Mesenchymal stem cell (in vitro differentiated cells and primary cell): ENCODE measurements at regions not wholly inside any gene's neighbourhood (a gene's known extent, or its start where the extent isn't known, plus 50 kb on each side); places are given as distances from the start of the nearest gene placed in this dataset.
A peak's percentile ranks its signal among the peaks of the same experiment; 100 is the strongest.

Experiments
- DNase-seq: peaks from one replicate; pipeline ENCODE4 v3.0.0-alpha.2; 2013
- H2AFZ ChIP-seq: one replicate; pipeline ENCODE4 v1.6.1; 2013; ENCODE audit warnings: low read depth, mild to moderate bottlenecking, control low read depth, inconsistent platforms, low read length, moderate library complexity
- H2AK5ac ChIP-seq: 2 replicates; pipeline ENCODE4 v1.6.1; 2013; ENCODE audit warnings: low read length, moderate library complexity, mild to moderate bottlenecking, inconsistent platforms; ENCODE audit not compliant: severe bottlenecking
- H2BK120ac ChIP-seq: one replicate; pipeline ENCODE4 v1.6.1; 2013; ENCODE audit warnings: low read depth, mild to moderate bottlenecking, inconsistent platforms, low read length, moderate library complexity
- H2BK12ac ChIP-seq, 2 experiments: one replicate each; pipeline ENCODE4 v1.6.1; 2013; ENCODE audit warnings: inconsistent platforms in 2 of 2, low read length in 2 of 2, mild to moderate bottlenecking in 2 of 2, moderate library complexity in 2 of 2, control low read depth in 1 of 2
- H2BK15ac ChIP-seq: one replicate; pipeline ENCODE4 v1.6.1; 2013; ENCODE audit warnings: mild to moderate bottlenecking, low read depth, inconsistent platforms; ENCODE audit not compliant: poor library complexity, severe bottlenecking
- H2BK5ac ChIP-seq: 2 replicates; pipeline ENCODE4 v1.6.1; 2013; ENCODE audit warnings: low read depth, mild to moderate bottlenecking, low read length, control low read depth, inconsistent platforms; ENCODE audit not compliant: poor library complexity, severe bottlenecking
- H3K14ac ChIP-seq, 2 experiments: one replicate each; pipeline ENCODE4 v1.6.1; 2013; ENCODE audit warnings: inconsistent platforms in 2 of 2, low read length in 2 of 2, control low read depth in 1 of 2, mild to moderate bottlenecking in 1 of 2, moderate library complexity in 1 of 2
- H3K18ac ChIP-seq, 2 experiments: one replicate each; pipeline ENCODE4 v1.6.1; 2013; ENCODE audit warnings: inconsistent platforms in 2 of 2, low read length in 2 of 2, control low read depth in 1 of 2, low read depth in 1 of 2, mild to moderate bottlenecking in 1 of 2
- H3K23ac ChIP-seq, 2 experiments: one replicate each; pipeline ENCODE4 v1.6.1; 2013; ENCODE audit warnings: inconsistent platforms in 2 of 2, low read length in 2 of 2, mild to moderate bottlenecking in 2 of 2, moderate library complexity in 2 of 2, control low read depth in 1 of 2
- H3K27ac ChIP-seq: 2 replicates; pipeline ENCODE4 v1.5.1; 2013; ENCODE audit warnings: mild to moderate bottlenecking, moderate library complexity, low read length, control low read depth, inconsistent platforms; ENCODE audit not compliant: poor library complexity, severe bottlenecking
- H3K27me3 ChIP-seq, 2 experiments: 2 replicates each; pipeline versions ENCODE4 v1.6.1 to v1.7.0; 2013; ENCODE audit warnings: low read length in 2 of 2, mild to moderate bottlenecking in 2 of 2, moderate library complexity in 2 of 2, control low read depth in 1 of 2, inconsistent platforms in 1 of 2; ENCODE audit not compliant: control insufficient read depth in 1 of 2, insufficient read depth in 1 of 2
- H3K36me3 ChIP-seq, 2 experiments: 2 replicates each; pipeline versions ENCODE4 v1.6.1 to v1.7.0; 2013; ENCODE audit warnings: low read length in 2 of 2, control low read depth in 1 of 2, inconsistent platforms in 1 of 2, low read depth in 1 of 2, mild to moderate bottlenecking in 1 of 2; ENCODE audit not compliant: insufficient read depth in 2 of 2, control insufficient read depth in 1 of 2
- H3K4ac ChIP-seq, 2 experiments: one replicate each; pipeline ENCODE4 v1.6.1; 2013; ENCODE audit warnings: inconsistent platforms in 2 of 2, low read length in 2 of 2, mild to moderate bottlenecking in 2 of 2, moderate library complexity in 2 of 2, control low read depth in 1 of 2, low read depth in 1 of 2
- H3K4me1 ChIP-seq: 2 replicates; pipeline ENCODE4 v1.6.1; 2013; ENCODE audit warnings: low read depth, low read length, control low read depth; ENCODE audit not compliant: control insufficient read depth, insufficient read depth
- H3K4me2 ChIP-seq: 2 replicates; pipeline ENCODE4 v1.6.1; 2013; ENCODE audit warnings: low read length, mild to moderate bottlenecking, inconsistent platforms; ENCODE audit not compliant: poor library complexity, severe bottlenecking
- H3K4me3 ChIP-seq, 2 experiments: 2 replicates each; pipeline versions ENCODE4 v1.5.1 to v1.7.0; 2013; ENCODE audit warnings: low read length in 2 of 2, mild to moderate bottlenecking in 2 of 2, control low read depth in 1 of 2, low read depth in 1 of 2; ENCODE audit not compliant: insufficient read depth in 1 of 2
- H3K79me1 ChIP-seq: replicated peaks from 2 replicates; pipeline ENCODE4 v1.6.1; 2013; ENCODE audit warnings: mild to moderate bottlenecking, control low read depth, low read length, inconsistent platforms; ENCODE audit not compliant: poor library complexity, severe bottlenecking
- H3K9ac ChIP-seq: 2 replicates; pipeline ENCODE4 v1.7.0; 2013; ENCODE audit warnings: mild to moderate bottlenecking, low read length, moderate library complexity
- H3K9me3 ChIP-seq: 2 replicates; pipeline ENCODE4 v1.7.0; 2013; ENCODE audit warnings: mild to moderate bottlenecking, low read length; ENCODE audit not compliant: control insufficient read depth
- H4K8ac ChIP-seq: one replicate; pipeline ENCODE4 v1.6.1; 2013; ENCODE audit warnings: inconsistent platforms, mild to moderate bottlenecking, low read length, moderate library complexity
- H4K91ac ChIP-seq: one replicate; pipeline ENCODE4 v1.6.1; 2013; ENCODE audit warnings: mild to moderate bottlenecking, low read length, inconsistent platforms
- WGBS: methylation state at CpG from one replicate; pipeline ENCODE4 v1.1.7; 2013; ENCODE audit warnings: mixed read lengths; 5-methylcytosine and 5-hydroxymethylcytosine counted together

DNA sequence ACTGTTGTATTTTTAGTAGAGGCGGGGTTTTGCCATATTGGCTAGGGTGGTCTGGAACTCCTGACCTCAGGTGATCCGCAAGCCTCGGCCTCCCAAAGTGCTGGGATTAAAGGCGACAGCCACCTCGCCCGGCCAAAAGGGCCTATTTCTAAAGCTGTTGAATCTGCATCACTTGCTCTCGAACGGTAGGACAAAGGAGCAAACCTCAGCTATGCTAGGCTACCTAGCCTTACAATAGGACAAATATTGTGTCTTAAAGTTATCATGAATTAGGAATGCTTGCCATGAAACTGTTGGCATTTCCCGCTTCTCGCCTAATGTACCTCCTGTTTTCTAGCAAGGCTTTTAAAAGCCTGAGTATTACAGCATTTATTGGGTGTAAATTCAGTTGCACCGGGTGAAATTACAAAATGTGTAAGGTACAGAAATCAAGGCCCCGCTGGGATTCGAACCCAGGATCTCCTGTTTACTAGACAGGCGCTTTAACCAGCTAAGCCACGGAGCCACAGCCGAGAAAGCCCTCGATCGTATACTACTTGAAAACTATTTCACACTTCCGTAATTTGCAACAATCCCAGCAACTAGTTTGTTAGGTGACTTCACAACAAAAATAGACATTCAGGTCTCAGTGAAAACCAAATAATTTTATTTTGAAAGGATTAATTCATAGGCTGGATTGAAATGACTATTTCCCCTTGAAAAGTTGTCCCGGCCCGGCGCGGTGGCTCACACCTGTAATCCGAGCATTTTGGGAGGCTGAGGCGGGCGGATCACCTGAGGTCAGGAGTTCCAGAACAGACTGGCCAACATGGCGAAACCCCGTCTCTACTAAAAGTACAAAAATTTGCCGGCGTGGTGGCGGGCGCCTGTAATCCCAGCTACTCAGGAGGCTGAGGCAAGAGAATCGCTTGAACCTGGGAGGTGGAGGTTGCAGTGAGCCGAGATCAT lies 211.6 kb upstream of the ZNF184 start:
- no peak overlapping the region for H3K18ac ChIP-seq
- DNase-seq: peak; percentile 83
- no peak overlapping the region for H3K23ac ChIP-seq
- H4K91ac ChIP-seq: no peak overlapping the region
- H3K4me1 ChIP-seq: no peaks in the 10 kb centered on the region
- H2BK120ac ChIP-seq: no peak overlapping the region
- no peak overlapping the region for H3K4me3 ChIP-seq
- H3K4ac ChIP-seq: no peak overlapping the region
- no peaks in the 10 kb centered on the region for H3K9me3 ChIP-seq
- no peak overlapping the region for H3K4me2 ChIP-seq
- H2BK15ac ChIP-seq: no peak overlapping the region
- no peak overlapping the region for H2AFZ ChIP-seq
- no peak overlapping the region for H2BK12ac ChIP-seq
- H3K14ac ChIP-seq: no peak overlapping the region
- peaks cover 17 to 20% of the 10 kb centered on the region in 2 experiments for H3K27me3 ChIP-seq
- WGBS: 52% methylated on average over 28 of the region's 34 CpGs
- H3K79me1 ChIP-seq: no peaks in the 10 kb centered on the region
- no peak overlapping the region for H4K8ac ChIP-seq
- no peak overlapping the region for H2BK5ac ChIP-seq
- H2AK5ac ChIP-seq: no peak overlapping the region
- no peaks in the 10 kb centered on the region for H3K36me3 ChIP-seq
- H3K9ac ChIP-seq: no peak overlapping the region
- H3K27ac ChIP-seq: no peak overlapping the region

DNA sequence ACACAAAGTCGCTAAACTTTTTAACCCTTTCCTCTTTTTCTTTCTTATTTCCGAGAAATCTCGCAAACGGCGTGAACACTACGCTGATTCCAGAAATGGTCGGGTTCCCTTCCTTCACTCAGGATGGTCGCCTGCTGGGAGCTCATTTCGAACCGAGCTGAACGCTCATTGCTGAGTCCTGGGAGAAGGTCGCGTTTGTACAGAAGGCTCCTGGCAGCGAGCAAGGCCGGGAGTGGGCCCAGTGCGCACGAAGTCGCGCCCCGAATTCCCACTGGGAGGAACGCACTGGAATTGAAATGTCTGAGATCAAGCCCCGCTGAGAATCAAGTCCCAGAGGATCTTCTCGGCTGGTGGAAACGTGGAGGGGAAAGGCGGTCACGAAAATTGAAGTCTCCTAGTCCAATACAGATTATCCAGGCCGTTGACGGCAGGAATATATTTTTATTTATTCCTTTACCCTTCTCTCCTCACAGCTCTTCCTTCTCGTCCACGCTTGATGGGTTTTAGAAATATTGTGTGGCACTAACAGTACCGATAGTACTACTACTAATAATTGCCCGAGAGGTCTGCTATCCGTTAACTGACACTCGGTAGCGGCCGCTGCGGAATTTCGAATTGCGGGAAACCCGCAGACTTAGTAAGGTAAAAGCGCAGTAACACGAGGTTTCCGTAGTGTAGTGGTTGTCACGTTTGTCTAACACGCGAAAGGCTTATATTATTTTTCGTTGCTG lies 207.2 kb upstream of the ZNF184 start:
- no peak for DNase-seq
- Histone ChIP-seq H3K9ac (no peak overlapping the region), H3K27me3 (peaks cover 26 to 34% of the 10 kb centered on the region in 2 experiments), H4K91ac (no peak overlapping the region), H3K4me3 (peak overlapping the region in 1 of 2 experiments; percentile 61), H3K79me1 (no peaks in the 10 kb centered on the region), H3K4ac (no peak overlapping the region), H2AK5ac (no peak overlapping the region), H2AFZ (no peak overlapping the region), H3K23ac (no peak overlapping the region), H2BK12ac (no peak overlapping the region), H2BK120ac (no peak overlapping the region), H3K14ac (no peak overlapping the region), H4K8ac (no peak overlapping the region), H3K36me3 (no peaks in the 10 kb centered on the region), H2BK15ac (no peak overlapping the region), H3K4me2 (peak overlapping the region; percentile 46), H2BK5ac (no peak overlapping the region), H3K9me3 (no peaks in the 10 kb centered on the region), H3K18ac (no peak overlapping the region), H3K4me1 (peaks cover 3% of the 10 kb centered on the region), H3K27ac (no peak overlapping the region)
- WGBS: 20% methylated on average over 42 of the region's 47 CpGs

DNA sequence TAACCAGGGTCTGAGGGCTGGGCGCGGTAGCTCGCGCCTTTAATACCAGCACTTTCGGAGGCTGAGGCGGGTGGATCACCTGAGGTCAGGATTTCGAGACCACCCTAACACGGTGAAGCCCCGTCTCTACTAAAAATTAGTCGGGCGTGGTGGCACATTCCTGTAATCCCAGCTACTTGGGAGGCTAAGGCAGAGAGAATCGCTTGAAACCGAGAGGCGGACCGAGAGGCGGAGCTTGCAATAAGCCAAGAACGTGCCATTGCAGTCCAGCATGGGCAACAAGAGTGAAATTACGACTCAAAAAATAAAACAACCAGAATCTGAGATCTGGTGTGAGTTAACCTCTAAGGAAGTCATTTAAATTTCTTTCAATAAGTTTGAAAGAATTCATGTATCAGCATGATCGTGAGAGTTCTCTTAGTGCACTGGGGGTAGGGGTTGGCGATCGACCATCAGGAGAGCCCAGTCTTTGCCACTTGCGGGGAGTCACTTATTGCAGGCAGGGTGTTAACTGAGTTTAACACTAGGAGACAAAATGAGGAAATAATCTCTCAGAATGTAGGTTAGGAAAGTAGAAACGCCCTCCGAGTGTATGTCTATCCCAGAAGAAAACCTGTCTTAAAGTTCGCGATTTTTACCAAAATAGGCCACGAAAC lies 206.5 kb upstream of the ZNF184 start:
- H3K4ac ChIP-seq: no peak overlapping the region
- no peak overlapping the region for H2BK12ac ChIP-seq
- H3K27ac ChIP-seq: no peak overlapping the region
- H3K79me1 ChIP-seq: no peaks in the 10 kb centered on the region
- H2BK120ac ChIP-seq: no peak overlapping the region
- H3K14ac ChIP-seq: no peak overlapping the region
- H4K91ac ChIP-seq: no peak overlapping the region
- H3K4me2 ChIP-seq: peak overlapping the region; percentile 46
- 15% methylated on average over 26 of the region's 27 CpGs for WGBS
- no peak overlapping the region for H3K23ac ChIP-seq
- no peaks in the 10 kb centered on the region for H3K9me3 ChIP-seq
- H2BK5ac ChIP-seq: no peak overlapping the region
- peaks cover 26 to 34% of the 10 kb centered on the region in 2 experiments for H3K27me3 ChIP-seq
- no peaks in the 10 kb centered on the region for H3K36me3 ChIP-seq
- no peak overlapping the region for H3K18ac ChIP-seq
- H2AK5ac ChIP-seq: no peak overlapping the region
- no peak overlapping the region for H2BK15ac ChIP-seq
- no peak overlapping the region for H4K8ac ChIP-seq
- peak overlapping the region in 1 of 2 experiments; percentile 61 for H3K4me3 ChIP-seq
- H3K4me1 ChIP-seq: peaks cover 3% of the 10 kb centered on the region
- no peak overlapping the region for H2AFZ ChIP-seq
- no peak for DNase-seq
- no peak overlapping the region for H3K9ac ChIP-seq

DNA sequence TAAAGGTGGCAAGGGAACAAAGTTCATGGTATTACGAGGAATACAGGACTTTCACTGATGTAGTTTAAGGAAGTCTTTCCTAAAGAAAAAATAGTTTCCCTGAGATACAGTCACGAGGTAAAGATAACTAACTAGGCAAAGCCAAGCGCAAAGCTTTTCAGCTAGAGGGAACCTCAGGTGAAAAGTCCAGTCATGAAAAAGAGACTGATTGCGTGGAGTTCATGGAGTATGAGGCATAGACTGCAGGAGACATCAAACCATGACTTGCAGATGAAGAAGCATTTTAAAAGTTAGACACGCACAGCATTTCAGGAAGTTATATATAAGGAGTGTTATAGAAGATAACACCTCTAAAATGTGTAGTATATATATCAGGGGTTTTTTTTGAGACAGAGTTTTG lies 205.6 kb upstream of the ZNF184 start:
- Histone ChIP-seq H4K91ac (no peak overlapping the region), H3K4ac (no peak overlapping the region), H2BK12ac (no peak overlapping the region), H3K4me1 (peaks cover 3% of the 10 kb centered on the region), H3K27ac (no peak overlapping the region), H3K18ac (no peak overlapping the region), H3K9ac (no peak overlapping the region), H3K36me3 (no peaks in the 10 kb centered on the region), H2BK5ac (no peak overlapping the region), H3K23ac (no peak overlapping the region), H4K8ac (no peak overlapping the region), H3K4me2 (no peak overlapping the region), H3K14ac (no peak overlapping the region), H3K79me1 (no peaks in the 10 kb centered on the region), H3K4me3 (no peak overlapping the region), H2BK15ac (no peak overlapping the region), H3K27me3 (peaks cover 26 to 34% of the 10 kb centered on the region in 2 experiments), H2BK120ac (no peak overlapping the region), H2AFZ (no peak overlapping the region), H2AK5ac (no peak overlapping the region), H3K9me3 (no peaks in the 10 kb centered on the region)
- 81% methylated on average over 4 of the region's 5 CpGs for WGBS
- DNase-seq: no peak
